ENCODE measurements at regions not wholly inside any gene's neighbourhood (a gene's known extent, or its start where the extent isn't known, plus 50 kb on each side); places are given as distances from the start of the nearest gene placed in this dataset.

DNA sequence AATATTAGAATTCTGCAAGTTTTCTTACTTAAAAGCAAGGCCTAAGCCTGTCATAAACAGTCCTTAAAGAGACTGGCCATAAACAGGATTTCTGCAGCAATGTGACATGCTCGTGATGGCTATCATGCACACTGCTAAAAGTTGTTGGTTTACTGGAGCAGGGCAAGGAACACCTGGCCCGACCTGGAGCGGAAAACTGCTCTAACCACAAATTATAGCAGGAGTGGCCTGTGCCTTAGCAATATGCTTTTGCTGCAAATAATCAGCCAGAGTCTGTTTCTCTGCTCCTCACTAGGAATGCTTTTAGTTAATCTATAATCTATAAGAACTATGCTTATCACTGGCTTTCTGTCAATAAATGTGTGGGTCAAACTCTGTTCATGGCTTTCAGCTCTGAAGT, 322.9 kb upstream of the RPS23 start:
- TF ChIP-seq, protein P1, sequence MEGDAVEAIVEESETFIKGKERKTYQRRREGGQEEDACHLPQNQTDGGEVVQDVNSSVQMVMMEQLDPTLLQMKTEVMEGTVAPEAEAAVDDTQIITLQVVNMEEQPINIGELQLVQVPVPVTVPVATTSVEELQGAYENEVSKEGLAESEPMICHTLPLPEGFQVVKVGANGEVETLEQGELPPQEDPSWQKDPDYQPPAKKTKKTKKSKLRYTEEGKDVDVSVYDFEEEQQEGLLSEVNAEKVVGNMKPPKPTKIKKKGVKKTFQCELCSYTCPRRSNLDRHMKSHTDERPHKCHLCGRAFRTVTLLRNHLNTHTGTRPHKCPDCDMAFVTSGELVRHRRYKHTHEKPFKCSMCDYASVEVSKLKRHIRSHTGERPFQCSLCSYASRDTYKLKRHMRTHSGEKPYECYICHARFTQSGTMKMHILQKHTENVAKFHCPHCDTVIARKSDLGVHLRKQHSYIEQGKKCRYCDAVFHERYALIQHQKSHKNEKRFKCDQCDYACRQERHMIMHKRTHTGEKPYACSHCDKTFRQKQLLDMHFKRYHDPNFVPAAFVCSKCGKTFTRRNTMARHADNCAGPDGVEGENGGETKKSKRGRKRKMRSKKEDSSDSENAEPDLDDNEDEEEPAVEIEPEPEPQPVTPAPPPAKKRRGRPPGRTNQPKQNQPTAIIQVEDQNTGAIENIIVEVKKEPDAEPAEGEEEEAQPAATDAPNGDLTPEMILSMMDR (IDR thresholded peaks at IDR 0.05), result no peak
- TF ChIP-seq EZH2phosphoT487 (IDR thresholded peaks at IDR 0.05), result no peak
